ENCODE measurements at regions not wholly inside any gene's neighbourhood (a gene's known extent, or its start where the extent isn't known, plus 50 kb on each side); places are given as distances from the start of the nearest gene placed in this dataset.

GRCh38 chr3:4149296-4149695 is 153.9 kb upstream of the SETMAR start:
- ChIA-PET CTCF (no interaction called here), POLR2A (ENCODE audit: low non-redundant PET) (no interaction called here)
- TF ChIP-seq, protein P1, sequence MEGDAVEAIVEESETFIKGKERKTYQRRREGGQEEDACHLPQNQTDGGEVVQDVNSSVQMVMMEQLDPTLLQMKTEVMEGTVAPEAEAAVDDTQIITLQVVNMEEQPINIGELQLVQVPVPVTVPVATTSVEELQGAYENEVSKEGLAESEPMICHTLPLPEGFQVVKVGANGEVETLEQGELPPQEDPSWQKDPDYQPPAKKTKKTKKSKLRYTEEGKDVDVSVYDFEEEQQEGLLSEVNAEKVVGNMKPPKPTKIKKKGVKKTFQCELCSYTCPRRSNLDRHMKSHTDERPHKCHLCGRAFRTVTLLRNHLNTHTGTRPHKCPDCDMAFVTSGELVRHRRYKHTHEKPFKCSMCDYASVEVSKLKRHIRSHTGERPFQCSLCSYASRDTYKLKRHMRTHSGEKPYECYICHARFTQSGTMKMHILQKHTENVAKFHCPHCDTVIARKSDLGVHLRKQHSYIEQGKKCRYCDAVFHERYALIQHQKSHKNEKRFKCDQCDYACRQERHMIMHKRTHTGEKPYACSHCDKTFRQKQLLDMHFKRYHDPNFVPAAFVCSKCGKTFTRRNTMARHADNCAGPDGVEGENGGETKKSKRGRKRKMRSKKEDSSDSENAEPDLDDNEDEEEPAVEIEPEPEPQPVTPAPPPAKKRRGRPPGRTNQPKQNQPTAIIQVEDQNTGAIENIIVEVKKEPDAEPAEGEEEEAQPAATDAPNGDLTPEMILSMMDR (conservative IDR thresholded peaks at IDR 0.05; ENCODE audit: low read depth, low read length) = no peak
- no peak for TF ChIP-seq EZH2 (IDR thresholded peaks at IDR 0.05; ENCODE audit: borderline replicate concordance, low read depth, low read length, poor library complexity, severe bottlenecking)
- no peaks in the 10 kb centered on the region for H3K36me3 ChIP-seq (ENCODE audit: insufficient read depth, low read length, poor library complexity, severe bottlenecking)
- intact Hi-C loops (cut with micrococcal nuclease; ENCODE audit: unreplicated experiment) = no loop called here
- no peak overlapping the region for H3K4me3 ChIP-seq (ENCODE audit: low read depth, low read length, poor library complexity, severe bottlenecking)
- no TSS peak for BruUV-seq (replicated peaks)
- DNase-seq (ENCODE audit: low spot score) = no peak
- no peak overlapping the region for H3K27ac ChIP-seq (ENCODE audit: low read depth, low read length, poor library complexity, severe bottlenecking)
- H3K27me3 ChIP-seq (replicated peaks; ENCODE audit: insufficient read depth, low read depth, low read length, poor library complexity) = no peaks in the 10 kb centered on the region
- no peaks in the 10 kb centered on the region for H3K4me1 ChIP-seq (ENCODE audit: insufficient read depth, low read length, poor library complexity, severe bottlenecking)
- H3K9me3 ChIP-seq (ENCODE audit: low read depth, low read length, poor library complexity, severe bottlenecking) = peaks cover 6% of the 10 kb centered on the region

DNA sequence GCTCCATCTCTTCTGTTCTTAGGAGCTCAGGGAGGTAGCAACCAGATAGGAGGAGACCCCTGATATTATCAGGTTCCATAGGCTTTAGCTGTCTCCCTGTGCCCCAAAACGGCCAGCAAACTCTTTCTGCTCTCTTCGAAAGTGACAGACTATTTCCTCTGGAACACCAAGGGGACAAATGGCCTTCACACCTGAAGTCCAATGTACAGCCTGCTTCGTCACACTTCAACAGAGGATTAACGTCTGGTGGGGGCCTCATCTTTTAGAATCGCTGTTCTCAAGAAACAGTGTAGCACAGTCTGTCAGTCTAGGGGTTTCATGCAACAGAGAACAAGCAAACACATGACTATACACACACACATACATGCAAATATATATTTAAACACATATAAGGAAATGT is 152.4 kb upstream of the SETMAR start:
- ChIA-PET POLR2A (ENCODE audit: low non-redundant PET) (no interaction called here), CTCF (no interaction called here)
- TF ChIP-seq, protein P1 (conservative IDR thresholded peaks at IDR 0.05; ENCODE audit: low read depth, low read length) = no peak
- no peak for TF ChIP-seq EZH2 (IDR thresholded peaks at IDR 0.05; ENCODE audit: borderline replicate concordance, low read depth, low read length, poor library complexity, severe bottlenecking)

GRCh38 chr3:4151859-4152258 is 151.3 kb upstream of the SETMAR start:
- no peak for DNase-seq (ENCODE audit: low spot score)
- Histone ChIP-seq H3K9me3 (ENCODE audit: low read depth, low read length, poor library complexity, severe bottlenecking) (peaks cover 5% of the 10 kb centered on the region), H3K27me3 (replicated peaks; ENCODE audit: insufficient read depth, low read depth, low read length, poor library complexity) (no peaks in the 10 kb centered on the region), H3K4me3 (ENCODE audit: low read depth, low read length, poor library complexity, severe bottlenecking) (no peak overlapping the region), H3K27ac (ENCODE audit: low read depth, low read length, poor library complexity, severe bottlenecking) (no peak overlapping the region), H3K4me1 (ENCODE audit: insufficient read depth, low read length, poor library complexity, severe bottlenecking) (no peaks in the 10 kb centered on the region), H3K36me3 (ENCODE audit: insufficient read depth, low read length, poor library complexity, severe bottlenecking) (no peaks in the 10 kb centered on the region)
- no TSS peak for BruUV-seq (replicated peaks)
- intact Hi-C loops (cut with micrococcal nuclease; ENCODE audit: unreplicated experiment) = no loop called here
- CTCF ChIA-PET = no interaction called here
- POLR2A ChIA-PET (ENCODE audit: low non-redundant PET) = no interaction called here
- TF ChIP-seq, protein P1 (conservative IDR thresholded peaks at IDR 0.05; ENCODE audit: low read depth, low read length) = no peak
- TF ChIP-seq EZH2 (IDR thresholded peaks at IDR 0.05; ENCODE audit: borderline replicate concordance, low read depth, low read length, poor library complexity, severe bottlenecking) = no peak

More for the DNA sequence above, 152.4 kb upstream of the SETMAR start:
- Histone ChIP-seq H3K9me3 (ENCODE audit: low read depth, low read length, poor library complexity, severe bottlenecking) (peaks cover 4% of the 10 kb centered on the region), H3K4me1 (ENCODE audit: insufficient read depth, low read length, poor library complexity, severe bottlenecking) (no peaks in the 10 kb centered on the region), H3K36me3 (ENCODE audit: insufficient read depth, low read length, poor library complexity, severe bottlenecking) (no peaks in the 10 kb centered on the region), H3K27me3 (replicated peaks; ENCODE audit: insufficient read depth, low read depth, low read length, poor library complexity) (no peaks in the 10 kb centered on the region), H3K4me3 (ENCODE audit: low read depth, low read length, poor library complexity, severe bottlenecking) (no peak overlapping the region), H3K27ac (ENCODE audit: low read depth, low read length, poor library complexity, severe bottlenecking) (no peak overlapping the region)
- DNase-seq (ENCODE audit: low spot score) = no peak
- intact Hi-C loops (cut with micrococcal nuclease; ENCODE audit: unreplicated experiment) = no loop called here
- BruUV-seq (replicated peaks) = no TSS peak
